Activated naive CD4-positive, alpha-beta T cell treated with anti-CD3 and anti-CD28 coated beads for 36 hours (primary cell): ENCODE measurements at regions not wholly inside any gene's neighbourhood (a gene's known extent, or its start where the extent isn't known, plus 50 kb on each side); places are given as distances from the start of the nearest gene placed in this dataset.

Source experiments
- CTCF ChIA-PET: fragments of 350-600 bp; sonication (Branson Sonifier 250); formaldehyde crosslinking; loops from one replicate; lab custom pipeline; 2021; ENCODE audit warnings: antibody characterized with exemption; lab: Charles Lee
- DNase-seq: peaks from one replicate; pipeline ENCODE4 v3.0.0-alpha.2; 2020
- H3K27ac Mint-ChIP-seq: one replicate; pipeline ENCODE4 v1.8.0; 2021; ENCODE audit warnings: mild to moderate bottlenecking, mixed read lengths
- H3K27me3 Mint-ChIP-seq: one replicate; pipeline ENCODE4 v1.8.0; 2021; ENCODE audit warnings: low read depth, mixed read lengths
- H3K36me3 Mint-ChIP-seq: one replicate; pipeline ENCODE4 v1.8.0; 2021; ENCODE audit warnings: low read depth, mixed read lengths
- H3K4me1 Mint-ChIP-seq: one replicate; pipeline ENCODE4 v1.8.0; 2021; ENCODE audit warnings: low read depth, mixed read lengths
- H3K4me3 Mint-ChIP-seq: one replicate; pipeline ENCODE4 v1.8.0; 2021; ENCODE audit warnings: mild to moderate bottlenecking, moderate library complexity, mixed read lengths
- H3K9me3 Mint-ChIP-seq: one replicate; pipeline ENCODE4 v1.8.0; 2021; ENCODE audit warnings: mixed read lengths
- intact Hi-C: fragments of 100-400 bp; cut with micrococcal nuclease; formaldehyde crosslinking; loops from one replicate; pipeline ENCODE4 v1.15.1; 2023

GRCh38 chr18:34623557-34623956 lies 86.5 kb upstream of the DTNA start:
- Mint-ChIP-seq H3K4me1 (no peaks in the 10 kb centered on the region), H3K9me3 (peaks cover 7% of the 10 kb centered on the region), H3K27ac (no peak overlapping the region), H3K27me3 (peaks cover 2% of the 10 kb centered on the region), H3K4me3 (no peak overlapping the region), H3K36me3 (no peaks in the 10 kb centered on the region)
- DNase-seq, result no peak
- intact Hi-C loops, result no loop called here
- CTCF ChIA-PET, result no interaction called here

GRCh38 chr18:34624551-34624950 lies 85.5 kb upstream of the DTNA start:
- Mint-ChIP-seq H3K36me3 (no peaks in the 10 kb centered on the region), H3K4me1 (no peaks in the 10 kb centered on the region), H3K4me3 (no peak overlapping the region), H3K27me3 (peaks cover 2% of the 10 kb centered on the region), H3K9me3 (peaks cover 7% of the 10 kb centered on the region), H3K27ac (no peak overlapping the region)
- intact Hi-C loops, result no loop called here
- CTCF ChIA-PET, result no interaction called here
- no peak for DNase-seq

- DNase-seq, result no peak
- intact Hi-C loops, result no loop called here
- Mint-ChIP-seq H3K27me3 (peaks cover 5% of the 10 kb centered on the region), H3K9me3 (no peaks in the 10 kb centered on the region), H3K4me3 (no peak overlapping the region), H3K4me1 (no peaks in the 10 kb centered on the region), H3K27ac (no peak overlapping the region), H3K36me3 (no peaks in the 10 kb centered on the region)
- CTCF ChIA-PET, result no interaction called here
These were observed 83.5 kb upstream of the DTNA start for GRCh38 chr18:34626404-34627136.

- no peak overlapping the region for H3K27ac Mint-ChIP-seq
- CTCF ChIA-PET, result interaction anchor here (0.6 kb wide), 1 partner anchor 142 kb away, joined by 4 read pairs; no protein-coding TSS in a partner anchor
- peaks cover 5% of the 10 kb centered on the region for H3K27me3 Mint-ChIP-seq
- H3K36me3 Mint-ChIP-seq, result no peaks in the 10 kb centered on the region
- H3K4me3 Mint-ChIP-seq, result no peak overlapping the region
- no peak for DNase-seq
- no peaks in the 10 kb centered on the region for H3K4me1 Mint-ChIP-seq
- H3K9me3 Mint-ChIP-seq, result no peaks in the 10 kb centered on the region
- intact Hi-C loops, result no loop called here
These were observed 82.8 kb upstream of the DTNA start for GRCh38 chr18:34627137-34627920.

GRCh38 chr18:34631093-34631966 lies 78.8 kb upstream of the DTNA start:
- CTCF ChIA-PET, result interaction anchor here (0.7 kb wide), 1 partner anchor 343 kb away, joined by 3 read pairs; no protein-coding TSS in a partner anchor
- Mint-ChIP-seq H3K4me1 (no peaks in the 10 kb centered on the region), H3K4me3 (no peak overlapping the region), H3K27me3 (peaks cover 4% of the 10 kb centered on the region), H3K27ac (no peak overlapping the region), H3K9me3 (no peaks in the 10 kb centered on the region), H3K36me3 (no peaks in the 10 kb centered on the region)
- DNase-seq, result no peak
- intact Hi-C loops, result no loop called here

- no peak overlapping the region for H3K4me3 Mint-ChIP-seq
- H3K9me3 Mint-ChIP-seq, result no peaks in the 10 kb centered on the region
- H3K27ac Mint-ChIP-seq, result no peak overlapping the region
- intact Hi-C loops, result no loop called here
- CTCF ChIA-PET, result interaction anchor here (0.8 kb wide), 1 partner anchor 40 kb away, joined by 4 read pairs; no protein-coding TSS in a partner anchor
- H3K4me1 Mint-ChIP-seq, result no peaks in the 10 kb centered on the region
- H3K27me3 Mint-ChIP-seq, result peaks cover 4% of the 10 kb centered on the region
- no peak for DNase-seq
- H3K36me3 Mint-ChIP-seq, result no peaks in the 10 kb centered on the region
These were observed 77.8 kb upstream of the DTNA start for GRCh38 chr18:34632321-34632720.

- H3K4me1 Mint-ChIP-seq, result no peaks in the 10 kb centered on the region
- H3K36me3 Mint-ChIP-seq, result no peaks in the 10 kb centered on the region
- no peak overlapping the region for H3K4me3 Mint-ChIP-seq
- H3K27ac Mint-ChIP-seq, result no peak overlapping the region
- intact Hi-C loops, result no loop called here
- H3K27me3 Mint-ChIP-seq, result peaks cover 4% of the 10 kb centered on the region
- H3K9me3 Mint-ChIP-seq, result no peaks in the 10 kb centered on the region
- DNase-seq, result no peak
- CTCF ChIA-PET, result no interaction called here
These were observed 76.7 kb upstream of the DTNA start for GRCh38 chr18:34633368-34633767.

- intact Hi-C loops, result no loop called here
- no peak overlapping the region for H3K27ac Mint-ChIP-seq
- no peak for DNase-seq
- no peaks in the 10 kb centered on the region for H3K9me3 Mint-ChIP-seq
- CTCF ChIA-PET, result interaction anchor here (0.8 to 1.0 kb wide), 2 partner anchors 9 to 25 kb away, joined by 3 to 4 read pairs; no protein-coding TSS in a partner anchor
- no peaks in the 10 kb centered on the region for H3K4me1 Mint-ChIP-seq
- H3K36me3 Mint-ChIP-seq, result no peaks in the 10 kb centered on the region
- H3K27me3 Mint-ChIP-seq, result no peaks in the 10 kb centered on the region
- H3K4me3 Mint-ChIP-seq, result no peak overlapping the region
These were observed 72.8 kb upstream of the DTNA start for GRCh38 chr18:34637094-34637801.

GRCh38 chr18:34639687-34640086 lies 70.4 kb upstream of the DTNA start:
- Mint-ChIP-seq H3K9me3 (no peaks in the 10 kb centered on the region), H3K36me3 (no peaks in the 10 kb centered on the region), H3K4me1 (no peaks in the 10 kb centered on the region), H3K4me3 (no peak overlapping the region), H3K27ac (no peak overlapping the region), H3K27me3 (no peaks in the 10 kb centered on the region)
- CTCF ChIA-PET, result interaction anchor here (0.7 to 1.3 kb wide), 2 partner anchors 23 to 445 kb away, joined by 3 read pairs; no protein-coding TSS in a partner anchor
- intact Hi-C loops, result no loop called here
- no peak for DNase-seq

- Mint-ChIP-seq H3K4me3 (no peak overlapping the region), H3K27me3 (no peaks in the 10 kb centered on the region), H3K9me3 (no peaks in the 10 kb centered on the region), H3K27ac (no peak overlapping the region), H3K36me3 (no peaks in the 10 kb centered on the region), H3K4me1 (no peaks in the 10 kb centered on the region)
- intact Hi-C loops, result no loop called here
- no peak for DNase-seq
- CTCF ChIA-PET, result interaction anchor here (1.3 kb wide), 1 partner anchor 22 kb away, joined by 3 read pairs; no protein-coding TSS in a partner anchor
These were observed 69.8 kb upstream of the DTNA start for GRCh38 chr18:34640276-34640675.

- no peak overlapping the region for H3K27ac Mint-ChIP-seq
- CTCF ChIA-PET, result interaction anchor here (2.1 kb wide), 1 partner anchor 17 kb away, joined by 6 read pairs; no protein-coding TSS in a partner anchor
- intact Hi-C loops, result no loop called here
- DNase-seq, result no peak
- no peaks in the 10 kb centered on the region for H3K36me3 Mint-ChIP-seq
- no peak overlapping the region for H3K4me3 Mint-ChIP-seq
- H3K27me3 Mint-ChIP-seq, result peaks cover 2% of the 10 kb centered on the region
- H3K4me1 Mint-ChIP-seq, result no peaks in the 10 kb centered on the region
- no peaks in the 10 kb centered on the region for H3K9me3 Mint-ChIP-seq
These were observed 66.1 kb upstream of the DTNA start for GRCh38 chr18:34643989-34644388.
